Loucy (cell line): ENCODE measurements at regions not wholly inside any gene's neighbourhood (a gene's known extent, or its start where the extent isn't known, plus 50 kb on each side); places are given as distances from the start of the nearest gene placed in this dataset.

Experiments used
- EZH2phosphoT487 ChIP-seq: fragments of 200-600 bp; IDR thresholded peaks from 2 replicates; pipeline ENCODE4 v1.6.1; 2018; ENCODE audit warnings: antibody characterized with exemption, mild to moderate bottlenecking, moderate library complexity, borderline replicate concordance
- TF ChIP-seq, protein P1 (sequence below): fragments of 200-600 bp; sonication (generic); conservative IDR thresholded peaks from 2 replicates; pipeline ENCODE4 v1.5.1; 2014; ENCODE audit warnings: mild to moderate bottlenecking, antibody characterized with exemption, low read length

DNA sequence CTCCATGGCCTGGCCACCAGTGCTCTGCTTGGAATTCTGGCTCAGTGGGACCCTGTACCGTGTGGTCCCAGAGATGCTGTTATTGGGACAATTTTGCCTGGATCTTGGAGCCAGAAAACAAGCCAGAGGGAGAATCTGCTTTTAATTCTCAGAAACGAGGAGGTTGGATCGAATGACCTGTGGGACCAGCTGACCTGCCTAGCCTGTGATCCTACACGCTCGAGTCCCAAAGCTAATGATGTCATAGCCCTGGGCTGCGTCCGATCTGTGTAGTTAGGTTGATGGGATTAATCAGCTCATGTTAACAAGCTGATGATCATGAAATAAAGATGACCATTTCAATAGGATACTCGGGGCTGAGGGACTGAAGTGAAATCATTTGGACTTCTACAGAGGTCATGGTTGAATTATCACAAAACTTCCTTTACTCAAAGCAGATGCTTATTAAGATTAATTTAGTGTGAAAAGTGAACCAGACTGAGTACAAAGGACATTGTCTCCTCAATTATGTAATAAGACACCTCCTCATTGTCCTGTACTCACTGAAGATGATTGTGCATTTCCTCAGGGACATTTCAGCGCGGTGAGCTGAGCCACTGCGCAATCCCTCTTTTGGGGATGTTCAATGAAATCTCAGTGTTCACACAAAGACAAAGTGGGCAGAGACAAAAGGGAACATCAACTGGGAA, 51.9 kb upstream of the STX18 start:
- TF ChIP-seq, protein P1, sequence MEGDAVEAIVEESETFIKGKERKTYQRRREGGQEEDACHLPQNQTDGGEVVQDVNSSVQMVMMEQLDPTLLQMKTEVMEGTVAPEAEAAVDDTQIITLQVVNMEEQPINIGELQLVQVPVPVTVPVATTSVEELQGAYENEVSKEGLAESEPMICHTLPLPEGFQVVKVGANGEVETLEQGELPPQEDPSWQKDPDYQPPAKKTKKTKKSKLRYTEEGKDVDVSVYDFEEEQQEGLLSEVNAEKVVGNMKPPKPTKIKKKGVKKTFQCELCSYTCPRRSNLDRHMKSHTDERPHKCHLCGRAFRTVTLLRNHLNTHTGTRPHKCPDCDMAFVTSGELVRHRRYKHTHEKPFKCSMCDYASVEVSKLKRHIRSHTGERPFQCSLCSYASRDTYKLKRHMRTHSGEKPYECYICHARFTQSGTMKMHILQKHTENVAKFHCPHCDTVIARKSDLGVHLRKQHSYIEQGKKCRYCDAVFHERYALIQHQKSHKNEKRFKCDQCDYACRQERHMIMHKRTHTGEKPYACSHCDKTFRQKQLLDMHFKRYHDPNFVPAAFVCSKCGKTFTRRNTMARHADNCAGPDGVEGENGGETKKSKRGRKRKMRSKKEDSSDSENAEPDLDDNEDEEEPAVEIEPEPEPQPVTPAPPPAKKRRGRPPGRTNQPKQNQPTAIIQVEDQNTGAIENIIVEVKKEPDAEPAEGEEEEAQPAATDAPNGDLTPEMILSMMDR: no peak
- no peak for TF ChIP-seq EZH2phosphoT487
